Thymus (tissue), 11 donors: ENCODE measurements at regions not wholly inside any gene's neighbourhood (a gene's known extent, or its start where the extent isn't known, plus 50 kb on each side); places are given as distances from the start of the nearest gene placed in this dataset.
A peak's percentile ranks its signal among the peaks of the same experiment; 100 is the strongest.

ENCODE experiments used
- DNase-seq, 9 donors: peaks; one replicate each; pipeline ENCODE4 v3.0.0-alpha.2; 2013; ENCODE audit warnings: low spot score in 9 of 9, low read depth in 6 of 9, missing footprints in 1 of 9
- H3K27ac ChIP-seq, 2 donors: one replicate each; pipeline ENCODE4 v1.5.1; 2013; ENCODE audit warnings: control low read depth in 1 of 2, low read depth in 1 of 2, low read length in 1 of 2, mild to moderate bottlenecking in 1 of 2, moderate library complexity in 1 of 2
- H3K27me3 ChIP-seq, 2 donors: one replicate each; pipeline ENCODE4 v1.5.1; 2013; ENCODE audit warnings: low read length in 1 of 2; ENCODE audit not compliant: control insufficient read depth in 2 of 2, insufficient read depth in 1 of 2
- H3K36me3 ChIP-seq, 2 donors: one replicate each; pipeline ENCODE4 v1.5.1; 2013; ENCODE audit warnings: low read length in 1 of 2, mild to moderate bottlenecking in 1 of 2, moderate library complexity in 1 of 2; ENCODE audit not compliant: control insufficient read depth in 2 of 2, insufficient read depth in 2 of 2
- H3K4me1 ChIP-seq, 2 donors: one replicate each; pipeline ENCODE4 v1.5.1; 2013; ENCODE audit warnings: low read length in 2 of 2; ENCODE audit not compliant: control insufficient read depth in 2 of 2, insufficient read depth in 2 of 2
- H3K4me3 ChIP-seq, 2 donors: one replicate each; pipeline ENCODE4 v1.5.1; 2013; ENCODE audit warnings: low read length in 2 of 2, control low read depth in 1 of 2, mild to moderate bottlenecking in 1 of 2
- H3K9me3 ChIP-seq, 2 donors: one replicate each; pipeline ENCODE4 v1.5.1; 2013; ENCODE audit warnings: low read length in 1 of 2, mild to moderate bottlenecking in 1 of 2; ENCODE audit not compliant: control insufficient read depth in 2 of 2, insufficient read depth in 1 of 2
- WGBS: extraction: QIAGEN DNeasy Blood & Tissue Kit; methylation state at CpG from one replicate; pipeline ENCODE4 v1.1.7; 2013; 5-methylcytosine and 5-hydroxymethylcytosine counted together
- donor health status: healthy.

GRCh38 chr1:58886611-58887010, 102.8 kb upstream of the JUN start:
- 98% methylated on average over 4 of the region's 4 CpGs for WGBS
- Histone ChIP-seq H3K27ac (peak overlapping the region in 1 of 2 donors; percentile 81), H3K4me3 (no peak overlapping the region), H3K27me3 (no peaks in the 10 kb centered on the region), H3K9me3 (no peaks in the 10 kb centered on the region), H3K36me3 (no peaks in the 10 kb centered on the region), H3K4me1 (peaks cover 26 to 54% of the 10 kb centered on the region in 2 donors)
- no peak for DNase-seq

GRCh38 chr1:58887059-58887458, 103.2 kb upstream of the JUN start:
- Histone ChIP-seq H3K9me3 (no peaks in the 10 kb centered on the region), H3K36me3 (no peaks in the 10 kb centered on the region)
- DNase-seq, result no peak

DNA sequence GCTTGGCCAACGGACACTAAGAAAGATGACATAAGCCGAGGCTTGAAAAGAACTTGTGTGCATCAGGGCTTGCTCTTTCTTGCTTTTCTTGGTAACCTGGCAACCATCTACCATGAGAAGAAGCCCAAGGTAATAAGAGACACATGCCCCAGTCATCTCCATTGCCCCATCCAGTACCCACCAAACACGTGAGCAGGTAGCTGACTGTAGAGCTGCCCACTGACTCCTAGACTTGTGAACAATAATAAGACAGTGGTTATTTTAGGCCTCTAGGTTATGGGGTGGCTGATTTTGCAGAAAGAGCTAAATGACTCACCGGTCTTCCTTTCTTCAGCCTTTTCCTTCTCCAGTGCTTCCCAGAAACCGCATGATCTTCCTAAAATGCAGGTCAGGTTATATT, 105.0 kb upstream of the JUN start:
- Histone ChIP-seq H3K36me3 (no peaks in the 10 kb centered on the region), H3K27me3 (no peaks in the 10 kb centered on the region), H3K27ac (no peak overlapping the region), H3K4me3 (no peak overlapping the region), H3K4me1 (peaks cover 21 to 40% of the 10 kb centered on the region in 2 donors), H3K9me3 (no peaks in the 10 kb centered on the region)
- DNase-seq, result no peak
- 97% methylated on average over 5 of the region's 5 CpGs for WGBS

More at GRCh38 chr1:58887059-58887458, 103.2 kb upstream of the JUN start:
- peaks cover 26 to 54% of the 10 kb centered on the region in 2 donors for H3K4me1 ChIP-seq
- no peak overlapping the region for H3K27ac ChIP-seq
- H3K27me3 ChIP-seq, result no peaks in the 10 kb centered on the region
- no peak overlapping the region for H3K4me3 ChIP-seq

DNA sequence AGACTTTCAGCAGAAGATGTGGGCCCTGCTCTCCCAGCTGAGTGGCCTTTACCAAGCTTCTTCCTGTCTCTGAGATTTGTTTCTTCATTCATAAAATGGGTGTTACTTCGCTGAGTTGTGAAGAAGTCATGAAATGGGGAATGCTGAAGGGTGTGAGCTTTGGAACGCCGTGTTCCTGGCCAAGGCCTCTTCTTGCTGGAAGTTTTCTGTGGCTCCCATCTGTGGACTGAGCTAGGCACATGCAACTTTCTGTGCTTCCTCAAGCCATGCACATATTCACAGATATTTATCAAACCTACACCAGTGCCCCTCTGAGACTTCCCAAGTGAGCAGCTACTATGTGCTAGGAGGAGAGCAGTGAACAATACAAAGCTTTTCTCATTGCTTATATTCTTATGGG, 106.3 kb upstream of the JUN start:
- H3K9me3 ChIP-seq, result no peaks in the 10 kb centered on the region
- peaks cover 16 to 29% of the 10 kb centered on the region in 2 donors for H3K4me1 ChIP-seq
- no peaks in the 10 kb centered on the region for H3K36me3 ChIP-seq
- no peaks in the 10 kb centered on the region for H3K27me3 ChIP-seq
- WGBS, result 93% methylated on average over 3 of the region's 3 CpGs
- no peak overlapping the region for H3K27ac ChIP-seq
- H3K4me3 ChIP-seq, result no peak overlapping the region
- no peak for DNase-seq

DNA sequence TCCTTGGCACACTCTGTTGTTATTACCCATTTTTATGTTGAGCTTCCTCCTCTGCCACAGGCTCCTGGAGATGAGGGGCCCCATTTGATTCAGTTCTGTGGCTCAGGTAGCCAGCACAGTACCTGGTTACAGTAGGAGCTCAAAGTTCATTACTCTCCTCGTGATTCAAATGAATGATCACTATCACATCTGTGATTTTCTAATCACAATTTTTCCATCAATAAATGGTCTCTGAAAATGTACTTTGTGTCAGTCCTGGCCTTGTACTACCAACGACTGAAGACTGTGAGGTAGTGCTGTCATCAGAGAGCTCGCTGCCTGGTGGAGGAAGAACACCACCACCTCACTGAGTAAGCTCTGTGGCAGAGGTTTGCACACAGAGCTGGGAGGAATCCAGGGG, 106.8 kb upstream of the JUN start:
- no peak for DNase-seq
- H3K4me1 ChIP-seq, result peaks cover 11 to 29% of the 10 kb centered on the region in 2 donors
- no peaks in the 10 kb centered on the region for H3K9me3 ChIP-seq
- WGBS, result 97% methylated on average over 3 of the region's 3 CpGs
- no peak overlapping the region for H3K27ac ChIP-seq
- H3K36me3 ChIP-seq, result no peaks in the 10 kb centered on the region
- H3K4me3 ChIP-seq, result no peak overlapping the region
- H3K27me3 ChIP-seq, result no peaks in the 10 kb centered on the region

DNA sequence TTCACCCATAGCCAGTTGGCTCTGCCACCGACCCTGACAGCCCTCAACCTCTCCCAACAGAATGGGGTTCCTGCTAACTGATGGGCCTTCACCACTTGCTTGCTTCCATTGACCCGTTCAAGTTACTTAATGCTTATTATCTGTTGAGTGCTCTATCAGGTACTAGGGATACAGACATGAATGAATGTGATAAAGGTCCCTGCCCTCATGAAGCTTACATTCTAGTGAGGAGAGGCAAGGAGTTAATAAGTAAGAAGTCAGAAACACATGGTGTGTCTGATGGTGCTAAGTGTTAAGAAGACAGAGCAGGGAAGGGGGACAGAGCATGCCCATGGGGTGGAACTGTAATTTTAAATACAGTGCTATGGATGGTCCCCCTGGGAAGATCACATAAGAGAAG, 107.5 kb upstream of the JUN start:
- Histone ChIP-seq H3K27me3 (no peaks in the 10 kb centered on the region), H3K27ac (no peak overlapping the region), H3K4me1 (peaks cover 5 to 29% of the 10 kb centered on the region in 2 donors), H3K9me3 (no peaks in the 10 kb centered on the region), H3K4me3 (no peak overlapping the region), H3K36me3 (no peaks in the 10 kb centered on the region)
- WGBS, result 96% methylated on average over 2 of the region's 2 CpGs
- DNase-seq, result no peak

DNA sequence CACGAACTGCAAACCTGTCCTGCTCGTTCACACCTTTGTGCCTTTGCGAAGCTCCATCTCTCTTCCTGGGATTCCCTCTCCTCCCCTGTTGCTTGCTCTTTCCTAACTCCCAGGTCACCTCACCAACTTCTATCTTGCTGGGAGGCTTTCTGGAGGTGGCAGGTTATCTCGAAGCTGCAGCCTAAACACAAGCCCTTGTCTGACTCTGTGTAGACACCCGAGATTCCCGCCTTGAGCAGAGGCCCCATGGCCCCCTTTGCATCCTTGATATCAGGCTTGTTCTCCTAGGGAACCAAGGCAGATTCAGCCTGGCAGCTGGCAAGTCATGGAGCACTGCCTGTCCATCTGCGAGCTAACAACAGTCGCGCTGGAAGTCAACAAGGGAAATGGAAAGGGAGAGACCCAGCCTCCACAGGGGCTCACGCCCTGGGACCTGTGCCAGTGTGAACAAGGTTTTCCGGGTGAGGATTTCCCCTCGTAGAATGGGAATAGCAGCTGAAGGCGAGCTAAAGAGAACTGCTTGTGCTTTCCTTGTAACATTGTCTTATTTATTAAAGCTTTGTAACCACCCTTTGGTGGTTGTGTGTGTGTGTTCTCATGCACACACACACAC, 109.5 kb upstream of the JUN start:
- Histone ChIP-seq H3K36me3 (no peaks in the 10 kb centered on the region), H3K4me1 (peaks cover 0 to 21% of the 10 kb centered on the region in 2 donors), H3K27me3 (no peaks in the 10 kb centered on the region), H3K4me3 (no peak overlapping the region), H3K27ac (no peak overlapping the region), H3K9me3 (no peaks in the 10 kb centered on the region)
- WGBS, result 93% methylated on average over 13 of the region's 13 CpGs
- no peak for DNase-seq

DNA sequence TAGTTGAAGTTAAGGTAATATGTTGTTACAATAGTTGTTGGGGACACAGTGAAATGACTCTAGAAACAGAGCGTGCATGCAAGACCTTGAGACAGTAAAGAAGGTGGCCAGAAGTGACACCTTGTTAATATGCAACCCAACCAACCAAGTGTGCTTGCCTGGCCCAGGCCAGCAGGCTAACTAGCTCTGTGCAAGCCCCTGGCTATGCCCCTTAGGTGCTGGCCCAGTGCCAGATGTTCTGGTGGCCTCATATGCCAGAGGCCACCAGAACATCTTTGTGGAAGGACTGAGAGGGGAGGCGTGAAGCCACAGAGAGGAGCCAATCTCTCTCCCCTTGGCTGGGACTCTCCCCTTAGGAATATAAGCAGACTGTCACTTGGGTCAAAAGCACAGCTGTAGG, 111.2 kb upstream of the JUN start:
- no peak for DNase-seq
- Histone ChIP-seq H3K27me3 (peaks cover 0 to 3% of the 10 kb centered on the region in 2 donors), H3K36me3 (no peaks in the 10 kb centered on the region), H3K4me1 (peaks cover 0 to 21% of the 10 kb centered on the region in 2 donors), H3K27ac (no peak overlapping the region), H3K9me3 (no peaks in the 10 kb centered on the region), H3K4me3 (no peak overlapping the region)
- 91% methylated on average over 2 of the region's 2 CpGs for WGBS

GRCh38 chr1:58895559-58896145, 111.8 kb upstream of the JUN start:
- no peak for DNase-seq
- Histone ChIP-seq H3K36me3 (no peaks in the 10 kb centered on the region), H3K4me3 (no peak overlapping the region), H3K27ac (no peak overlapping the region), H3K4me1 (peaks cover 0 to 21% of the 10 kb centered on the region in 2 donors), H3K9me3 (no peaks in the 10 kb centered on the region), H3K27me3 (peaks cover 0 to 3% of the 10 kb centered on the region in 2 donors)
- WGBS, result 74% methylated on average over 5 of the region's 5 CpGs
